B cell (primary cell): ENCODE measurements at regions not wholly inside any gene's neighbourhood (a gene's known extent, or its start where the extent isn't known, plus 50 kb on each side); places are given as distances from the start of the nearest gene placed in this dataset.

Experiments used
- EZH2 ChIP-seq: IDR thresholded peaks from 2 replicates; pipeline ENCODE4 v1.6.1; 2012; ENCODE audit warnings: borderline replicate concordance, low read depth, mild to moderate bottlenecking, moderate library complexity, low read length; ENCODE audit not compliant: insufficient read depth, poor library complexity, severe bottlenecking
- TF ChIP-seq, protein P1 (sequence below): fragments of 200-600 bp; IDR thresholded peaks from one replicate; pipeline ENCODE4 v1.8.0; 2022; ENCODE audit warnings: antibody characterized with exemption, mild to moderate bottlenecking

DNA sequence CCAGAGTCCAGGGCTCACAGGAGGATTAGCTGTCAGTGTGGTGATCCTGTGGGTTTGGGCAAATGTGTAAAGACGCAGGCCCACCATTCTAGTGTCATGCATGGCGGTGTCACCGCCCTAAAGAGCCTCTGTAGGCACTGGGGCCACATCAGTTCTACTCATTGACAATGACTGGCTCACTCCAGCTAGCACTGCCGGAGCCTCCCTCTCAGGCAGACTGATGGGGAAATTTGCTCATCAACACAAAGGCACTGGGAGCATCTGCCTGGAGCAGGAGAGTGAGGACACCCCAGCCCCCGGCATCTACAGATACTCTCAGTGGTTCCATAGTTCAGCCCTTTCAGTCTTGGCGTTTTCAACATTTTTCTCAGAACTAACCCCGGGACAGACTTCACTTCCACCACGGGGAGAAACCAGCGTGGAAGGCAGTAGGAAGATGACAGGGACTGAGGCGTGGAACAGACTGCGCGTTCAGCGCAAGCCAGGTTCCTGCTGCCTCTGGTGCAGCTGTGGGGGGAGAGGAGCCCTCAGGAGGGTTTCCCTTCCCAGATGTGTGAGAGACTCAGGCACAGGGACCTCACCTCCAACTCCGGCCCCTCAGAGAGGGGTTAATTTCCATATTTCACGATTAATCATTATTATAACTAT lies 256.6 kb downstream of the RBFOX3 start:
- no peak for TF ChIP-seq EZH2
- TF ChIP-seq, protein P1, sequence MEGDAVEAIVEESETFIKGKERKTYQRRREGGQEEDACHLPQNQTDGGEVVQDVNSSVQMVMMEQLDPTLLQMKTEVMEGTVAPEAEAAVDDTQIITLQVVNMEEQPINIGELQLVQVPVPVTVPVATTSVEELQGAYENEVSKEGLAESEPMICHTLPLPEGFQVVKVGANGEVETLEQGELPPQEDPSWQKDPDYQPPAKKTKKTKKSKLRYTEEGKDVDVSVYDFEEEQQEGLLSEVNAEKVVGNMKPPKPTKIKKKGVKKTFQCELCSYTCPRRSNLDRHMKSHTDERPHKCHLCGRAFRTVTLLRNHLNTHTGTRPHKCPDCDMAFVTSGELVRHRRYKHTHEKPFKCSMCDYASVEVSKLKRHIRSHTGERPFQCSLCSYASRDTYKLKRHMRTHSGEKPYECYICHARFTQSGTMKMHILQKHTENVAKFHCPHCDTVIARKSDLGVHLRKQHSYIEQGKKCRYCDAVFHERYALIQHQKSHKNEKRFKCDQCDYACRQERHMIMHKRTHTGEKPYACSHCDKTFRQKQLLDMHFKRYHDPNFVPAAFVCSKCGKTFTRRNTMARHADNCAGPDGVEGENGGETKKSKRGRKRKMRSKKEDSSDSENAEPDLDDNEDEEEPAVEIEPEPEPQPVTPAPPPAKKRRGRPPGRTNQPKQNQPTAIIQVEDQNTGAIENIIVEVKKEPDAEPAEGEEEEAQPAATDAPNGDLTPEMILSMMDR, result no peak
